HG02678 (cell line): ENCODE measurements at regions not wholly inside any gene's neighbourhood (a gene's known extent, or its start where the extent isn't known, plus 50 kb on each side); places are given as distances from the start of the nearest gene placed in this dataset.
"Not testable (repeated sequence)": the region's sequence is repeated elsewhere in the genome, so short reads cannot be mapped to it uniquely, and the experiment has no call there.

Experiments used
- ATAC-seq: cut with Tn5 transposase; IDR thresholded peaks from one replicate; pipeline ENCODE4 v1.9.1; 2021; ENCODE audit warnings: mild to moderate bottlenecking, moderate library complexity; ENCODE audit not compliant: unreplicated experiment

DNA sequence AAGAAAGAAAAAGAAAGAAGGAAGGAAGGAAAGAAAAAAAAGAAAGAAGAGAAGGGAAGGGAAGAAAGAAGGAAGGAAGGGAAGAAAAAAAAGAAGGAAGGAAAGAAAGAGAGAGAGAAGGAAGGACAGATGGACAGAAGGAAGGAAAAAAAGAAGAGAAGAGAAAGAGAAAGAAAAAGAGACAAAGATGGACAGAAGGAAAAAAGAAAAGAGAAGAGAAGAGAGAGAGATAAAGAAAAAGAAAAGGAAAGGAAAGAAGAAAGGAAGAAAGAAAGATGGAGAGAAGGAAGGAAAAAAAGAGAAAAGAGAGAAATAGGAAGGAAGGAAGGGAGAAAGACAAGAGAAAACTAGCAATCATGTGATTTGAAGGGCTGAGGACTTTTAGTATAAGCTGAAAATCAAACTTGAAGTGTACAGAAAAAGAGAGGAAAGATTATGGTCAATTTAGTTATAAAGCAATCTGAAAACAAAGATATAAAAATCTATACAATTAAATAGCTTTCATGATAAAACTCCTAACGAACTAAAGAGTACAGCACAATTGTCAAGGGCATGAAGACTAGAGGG lies 115.3 kb downstream of the LTN1 start:
- ATAC-seq, result no peak

DNA sequence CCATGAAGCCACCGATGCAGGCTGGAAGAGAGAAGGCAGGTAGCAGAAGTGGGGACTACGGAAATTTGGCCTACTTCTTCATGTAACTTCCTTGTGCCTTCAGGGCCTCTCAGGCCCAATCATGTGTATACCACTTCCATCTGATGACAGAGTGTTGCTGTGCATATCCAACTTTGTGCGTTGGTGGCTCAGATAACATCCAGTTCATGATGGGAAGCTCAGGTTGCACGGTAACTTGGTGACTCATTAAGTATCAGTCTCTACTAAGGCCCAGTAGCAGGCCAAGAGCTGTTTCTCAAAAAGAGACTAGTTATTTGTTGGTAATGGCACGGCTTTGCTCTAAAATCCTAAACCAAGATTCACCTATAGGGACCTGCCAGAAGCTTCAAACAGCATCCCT lies 117.6 kb downstream of the LTN1 start:
- ATAC-seq, result no peak

DNA sequence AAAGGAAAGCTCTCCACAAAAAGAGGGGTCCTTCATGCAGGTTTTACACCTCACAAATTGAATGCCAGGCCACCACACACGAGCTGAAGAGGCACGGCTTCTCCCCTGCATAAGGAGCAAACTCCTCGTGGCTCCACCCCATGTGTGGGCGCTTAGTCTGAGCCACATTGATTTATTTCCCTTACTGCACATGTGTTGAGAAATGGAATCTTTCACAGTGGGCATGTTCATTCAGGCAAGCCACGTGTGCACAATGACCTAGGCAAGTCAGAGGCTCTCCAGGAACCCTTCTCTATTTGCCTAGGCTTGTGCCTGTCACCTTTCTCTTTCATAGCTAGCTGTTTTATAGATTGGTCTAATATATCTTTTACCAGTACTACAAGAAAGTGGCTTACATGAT lies 120.5 kb downstream of the LTN1 start:
- ATAC-seq, result no peak

DNA sequence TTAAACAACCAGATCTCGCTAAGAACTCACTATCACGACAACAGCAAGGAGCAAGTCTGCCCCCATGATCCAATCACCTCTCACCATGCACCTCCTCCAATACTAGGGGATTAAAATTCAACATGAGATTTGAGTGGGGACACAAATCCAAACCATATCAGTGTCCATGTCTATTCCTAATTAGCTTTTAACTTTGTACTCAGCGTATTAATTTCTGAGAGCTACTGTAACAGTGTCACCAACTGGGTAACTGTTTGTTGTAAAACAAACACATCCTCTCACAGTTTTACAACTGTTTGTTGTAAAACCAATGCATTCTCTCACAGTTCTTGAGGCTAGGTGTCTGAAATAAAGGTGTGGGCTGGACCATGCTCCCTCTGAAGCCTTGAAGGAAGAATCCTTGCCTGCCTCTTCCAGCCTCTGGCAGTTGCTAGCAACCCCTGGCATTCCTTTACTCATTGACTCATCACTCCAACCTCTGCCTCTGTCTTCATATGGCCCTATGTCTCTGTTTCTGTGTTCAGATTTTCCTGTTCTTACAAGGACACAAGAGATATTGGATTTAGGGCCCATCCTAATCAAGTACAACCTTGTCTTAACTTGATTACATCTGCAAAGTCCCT lies 121.2 kb downstream of the LTN1 start:
- ATAC-seq, result no peak

DNA sequence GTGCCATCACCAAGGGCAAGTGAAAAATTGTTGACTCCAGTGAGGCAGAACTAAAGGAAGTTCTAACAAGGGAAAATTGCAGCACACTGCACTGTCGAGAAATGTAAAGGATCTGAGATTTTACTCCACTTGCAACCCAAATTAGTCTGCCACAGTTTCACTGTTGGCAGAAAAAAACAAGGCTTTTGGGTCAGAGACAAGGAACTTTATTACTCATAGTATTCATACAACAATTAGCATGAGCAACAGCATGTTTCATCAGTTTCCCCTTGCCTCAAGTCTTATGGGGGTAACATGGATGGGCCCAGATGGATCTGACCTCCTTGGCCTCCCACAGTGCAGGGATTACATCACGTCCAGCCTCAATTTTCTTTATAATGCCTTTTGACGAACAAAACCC lies 125.3 kb downstream of the LTN1 start:
- ATAC-seq, result no peak

DNA sequence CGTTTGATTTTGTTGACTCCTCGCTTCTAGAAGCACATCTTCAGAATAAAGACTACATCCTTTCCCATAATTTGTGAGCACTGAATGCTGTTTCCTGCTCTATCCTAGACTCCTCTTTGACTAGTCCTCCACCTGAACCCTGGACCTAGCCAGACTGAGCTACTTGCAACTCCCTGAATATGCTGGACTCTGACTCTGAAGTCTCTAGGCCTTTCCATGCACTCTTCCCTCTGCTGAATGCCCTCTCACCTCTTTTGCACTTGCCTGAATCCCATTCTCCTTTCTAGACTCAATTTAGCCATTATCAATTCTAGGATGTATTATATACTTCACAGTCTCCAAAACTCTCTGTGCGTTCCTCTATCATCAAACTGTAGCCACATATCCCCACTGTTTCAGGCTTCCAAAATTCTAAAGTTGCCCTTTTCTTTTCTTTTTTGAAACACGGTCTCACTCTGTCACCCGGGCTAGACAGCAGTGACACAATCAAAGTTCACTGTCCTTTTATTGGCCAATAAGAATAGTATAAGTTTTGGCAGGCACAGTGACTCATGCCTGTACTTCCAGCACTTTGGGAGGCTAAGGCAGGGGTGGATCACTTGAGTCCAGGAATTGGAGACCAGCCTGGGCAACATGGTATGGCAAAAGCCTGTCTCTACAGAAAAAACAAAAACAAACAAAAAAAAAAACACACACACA lies 127.0 kb downstream of the LTN1 start:
- ATAC-seq, result no peak

DNA sequence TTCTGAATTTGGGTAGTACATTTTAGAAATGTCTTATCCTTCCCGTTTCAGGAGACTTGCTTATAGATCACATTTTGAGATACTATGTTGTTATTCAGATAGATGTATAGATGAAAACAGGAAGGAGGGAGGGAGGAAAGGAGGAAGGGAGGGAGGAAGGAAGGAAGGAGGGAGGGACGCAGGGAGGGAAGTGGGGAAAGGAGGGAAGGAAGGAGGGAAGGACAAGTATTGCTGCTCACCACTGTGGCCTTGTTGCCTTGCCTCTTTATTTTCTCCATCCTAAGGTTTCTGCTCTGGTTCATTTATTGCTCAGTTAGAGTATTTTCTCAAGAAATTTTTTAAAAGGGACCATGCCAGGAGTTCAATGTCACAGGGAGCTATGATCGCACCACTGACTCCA lies 134.3 kb downstream of the LTN1 start:
- no peak for ATAC-seq

DNA sequence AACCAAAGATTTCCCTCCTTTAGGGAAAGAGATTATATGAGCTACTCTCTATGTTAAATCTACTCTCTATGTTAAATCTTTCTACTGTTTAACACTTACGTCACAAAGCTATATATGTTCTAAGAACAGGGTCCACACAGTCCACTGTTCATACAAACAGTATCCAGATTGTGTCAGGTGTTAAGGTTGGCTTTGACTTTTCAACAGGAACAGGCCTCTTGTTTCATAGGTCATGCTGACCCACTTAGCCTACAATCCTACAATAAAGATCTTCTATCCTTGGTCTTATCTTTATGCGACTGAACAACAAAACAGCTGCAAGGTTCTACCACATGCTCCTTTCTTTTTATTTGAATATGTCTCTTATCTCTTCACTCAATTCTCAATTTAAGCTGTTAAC lies 134.9 kb downstream of the LTN1 start:
- no peak for ATAC-seq

DNA sequence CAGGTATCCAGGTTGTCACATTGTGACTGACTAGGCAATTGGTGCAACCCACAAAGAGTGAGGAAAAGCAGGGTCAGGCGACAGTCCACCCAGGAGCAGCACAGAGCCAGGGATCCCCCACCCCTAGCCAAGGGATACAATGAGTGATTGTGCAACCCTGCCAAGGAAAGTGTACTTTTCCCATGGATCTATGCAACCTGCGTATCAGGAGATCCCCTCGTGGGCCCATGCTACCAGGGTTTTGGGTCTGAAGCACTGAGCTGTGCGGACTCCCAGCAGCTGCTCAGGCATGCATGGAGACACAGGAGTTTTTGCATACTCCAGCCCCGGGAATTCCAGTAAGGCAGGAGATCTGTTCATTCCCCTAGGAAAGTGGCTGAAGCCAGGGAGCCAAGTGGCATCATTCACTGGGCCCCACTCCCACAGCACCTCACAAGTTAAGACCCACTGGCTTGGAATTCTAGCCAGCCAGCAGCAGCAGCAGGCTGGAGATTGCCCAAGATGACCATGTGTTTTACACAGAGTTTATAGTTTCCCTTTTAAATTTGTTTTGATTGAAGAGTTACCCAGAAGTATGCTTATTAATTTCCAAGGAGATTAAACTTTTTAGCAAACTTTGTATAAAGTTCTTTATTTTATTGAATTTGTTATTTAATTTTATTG lies 136.0 kb downstream of the LTN1 start:
- ATAC-seq, result no peak

DNA sequence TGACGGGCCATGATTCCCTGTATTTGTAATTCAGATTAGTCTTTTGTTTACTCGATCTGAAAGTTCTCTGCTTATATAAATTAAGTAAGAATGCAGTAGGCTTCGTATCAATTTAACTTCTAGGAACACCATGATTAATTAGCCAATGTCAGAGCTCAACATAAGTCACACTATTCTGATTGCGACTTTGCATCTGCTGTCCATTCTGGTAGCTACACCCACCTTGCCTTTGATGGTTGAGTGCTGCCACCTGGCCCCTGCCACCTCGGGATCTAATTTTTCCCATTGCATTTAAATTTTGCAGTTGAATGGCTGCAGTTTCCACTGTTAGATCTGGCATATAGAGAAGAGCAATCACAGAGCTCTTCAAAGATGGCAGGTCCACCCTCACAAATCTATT lies 140.0 kb downstream of the LTN1 start:
- no peak for ATAC-seq

DNA sequence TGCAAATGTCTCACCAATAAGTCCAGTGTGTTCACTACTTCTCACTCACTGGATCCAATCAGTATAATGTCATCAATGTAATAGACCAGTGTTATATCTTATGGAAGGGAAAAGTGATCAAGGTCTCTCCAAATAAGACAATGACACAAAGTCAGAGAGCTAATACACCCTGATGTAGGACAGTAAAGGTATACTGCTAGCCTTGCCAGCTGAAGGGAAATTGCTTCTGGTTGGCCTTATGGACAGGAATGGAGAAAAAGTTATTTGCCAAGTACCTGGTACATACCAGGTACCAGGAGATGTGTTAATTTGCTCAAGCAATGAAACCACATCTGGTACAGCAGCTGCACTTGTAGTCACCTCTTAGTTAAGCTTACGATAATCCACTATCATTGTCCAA lies 141.0 kb downstream of the LTN1 start:
- no peak for ATAC-seq

DNA sequence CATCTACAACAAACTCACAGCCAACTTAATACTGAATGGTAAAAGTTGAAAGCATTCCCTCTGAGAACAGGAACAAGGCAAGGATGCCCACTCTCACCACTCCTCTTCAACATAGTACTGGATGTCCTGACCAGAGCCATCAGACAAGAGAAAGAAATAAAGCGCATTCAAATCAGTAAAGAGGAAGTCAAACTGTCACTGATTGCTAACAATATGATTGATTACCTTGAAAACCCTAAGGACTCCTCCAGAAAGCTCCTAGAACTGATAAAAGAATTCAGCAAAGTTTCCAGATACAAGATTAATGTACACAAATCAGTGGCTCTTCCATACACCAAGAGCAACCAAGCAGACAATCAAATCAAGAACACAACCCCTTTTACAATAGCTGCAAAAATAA lies 153.4 kb downstream of the LTN1 start:
- ATAC-seq, result not testable (repeated sequence)

DNA sequence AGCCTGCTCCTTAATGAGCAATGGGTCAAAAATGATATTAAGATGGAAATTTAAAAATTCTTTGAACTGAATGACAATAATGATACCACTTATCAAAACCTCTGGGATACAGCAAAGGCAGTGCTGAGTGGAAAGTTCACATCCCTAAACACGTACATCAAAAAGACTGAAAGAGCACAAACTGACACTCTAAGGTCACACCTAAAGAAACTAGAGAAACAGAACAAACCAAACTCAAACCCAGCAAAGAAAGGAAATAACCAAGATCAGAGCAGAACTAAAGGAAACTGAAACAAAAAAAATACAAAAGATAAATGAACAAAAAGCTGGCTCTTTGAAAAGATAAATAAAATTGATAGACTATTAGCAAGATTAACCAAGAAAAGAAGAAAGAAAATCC lies 155.3 kb downstream of the LTN1 start:
- ATAC-seq, result not testable (repeated sequence)

DNA sequence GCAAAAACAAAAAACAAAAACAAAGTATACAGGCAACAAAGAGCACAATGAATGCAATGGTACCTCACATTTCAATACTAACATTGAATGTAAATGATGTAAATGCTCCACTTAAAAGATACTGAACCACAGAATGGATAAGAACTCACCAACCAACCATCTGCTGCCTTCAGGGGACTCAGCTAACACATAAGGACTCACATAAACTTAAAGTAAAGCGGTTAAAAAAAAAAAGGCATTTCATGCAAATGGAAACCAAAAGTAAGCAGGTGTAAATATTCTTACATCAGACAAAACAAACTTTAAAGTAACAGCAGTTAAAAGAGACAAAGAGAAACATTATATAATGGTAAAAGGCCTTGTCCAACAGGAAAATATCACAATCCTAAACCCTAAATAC lies 156.1 kb downstream of the LTN1 start:
- ATAC-seq, result not testable (repeated sequence)

DNA sequence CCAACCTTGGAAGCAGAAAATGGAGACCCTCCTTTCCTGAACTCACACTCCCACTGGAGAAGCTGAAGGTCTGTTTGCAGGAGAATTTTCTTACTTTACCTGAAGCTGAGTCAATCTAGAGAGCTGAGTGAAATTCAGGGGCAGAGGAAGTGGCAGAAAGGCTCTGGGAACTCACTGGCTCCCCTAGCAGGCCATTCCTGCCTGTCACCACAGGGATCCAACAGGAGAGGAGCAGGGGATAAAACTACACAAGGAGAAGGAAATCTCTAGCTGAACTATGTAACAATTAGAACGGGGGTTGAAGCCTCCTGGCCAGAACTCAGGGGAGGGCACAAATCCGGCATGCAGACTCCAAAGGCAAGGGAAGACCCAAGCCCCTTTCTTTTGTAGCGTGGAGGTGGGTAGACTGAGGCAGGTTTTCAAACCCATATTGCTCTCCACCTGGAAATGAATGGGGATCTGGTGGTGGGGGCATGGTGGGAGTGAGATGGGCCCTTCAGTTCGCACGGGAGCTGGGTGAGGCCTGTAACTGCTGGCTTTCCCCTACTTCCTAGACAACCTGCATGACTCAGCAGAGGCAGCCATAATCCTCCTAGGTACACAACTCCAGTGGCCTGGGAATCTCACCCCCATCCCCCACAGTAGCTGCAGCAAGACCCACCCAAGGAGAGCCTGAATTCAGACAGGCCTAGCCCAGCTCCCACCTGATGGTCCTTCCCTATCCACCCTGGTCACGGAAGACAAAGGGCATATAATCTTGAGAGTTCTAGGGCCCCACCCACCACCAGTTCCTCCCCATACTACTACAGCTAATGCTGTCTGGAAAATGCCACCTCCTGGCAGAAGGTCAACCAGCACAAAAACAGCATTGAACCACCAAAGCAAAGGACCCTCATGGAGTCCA lies 158.1 kb downstream of the LTN1 start:
- ATAC-seq, result no peak

DNA sequence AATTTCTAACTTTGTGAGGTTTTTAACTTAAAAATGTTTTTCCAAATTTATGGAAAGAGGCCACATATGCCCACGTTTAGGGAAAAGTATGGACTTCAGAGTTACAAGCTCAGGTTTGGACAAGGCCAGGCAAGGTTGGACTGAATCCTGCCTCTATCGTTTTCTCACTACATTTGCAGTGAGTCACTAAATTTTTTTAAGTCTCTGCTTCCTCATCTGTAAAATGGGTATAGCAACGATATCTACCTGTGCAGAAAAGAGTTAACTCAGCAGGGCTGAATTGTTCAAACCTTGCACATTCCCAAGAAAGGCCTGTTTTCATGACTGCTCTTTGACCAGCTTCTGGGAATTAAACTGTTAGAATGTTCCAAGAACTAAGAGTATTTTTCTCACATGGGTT lies 159.1 kb downstream of the LTN1 start:
- no peak for ATAC-seq

DNA sequence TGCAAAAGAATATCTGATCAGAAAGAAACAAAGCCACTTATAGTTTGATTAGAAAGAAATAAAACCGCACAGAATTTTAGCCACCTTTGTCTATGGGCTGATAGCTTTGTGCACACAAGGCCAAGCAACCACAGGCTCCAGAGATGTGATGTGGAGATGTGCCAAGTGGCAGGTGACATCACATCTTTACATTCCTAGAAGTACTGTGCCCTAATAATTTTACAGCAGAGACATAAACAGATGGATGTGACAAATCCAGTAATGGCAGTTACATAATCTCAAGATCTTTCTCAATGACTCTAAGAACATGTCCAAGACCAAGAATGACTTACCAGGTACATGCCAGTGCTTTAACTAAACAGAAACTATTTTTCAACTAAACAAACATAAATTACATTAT lies 159.5 kb downstream of the LTN1 start:
- ATAC-seq, result no peak

DNA sequence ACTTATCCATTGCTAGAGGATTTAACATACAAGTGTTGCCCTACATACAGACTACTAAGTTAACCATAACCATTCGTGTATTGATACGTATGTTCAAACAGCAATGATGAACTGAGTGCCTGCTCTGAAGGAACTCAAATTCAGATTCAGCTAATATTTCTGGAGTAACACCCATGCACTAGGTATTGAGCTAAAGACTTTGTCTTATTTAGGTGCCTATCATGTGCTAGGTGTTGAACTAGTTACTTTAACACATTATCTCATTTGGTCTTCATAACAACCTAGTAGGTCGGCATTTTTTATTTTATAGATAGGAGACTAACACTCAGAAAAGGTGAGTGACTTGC lies 160.0 kb downstream of the LTN1 start:
- ATAC-seq, result no peak

DNA sequence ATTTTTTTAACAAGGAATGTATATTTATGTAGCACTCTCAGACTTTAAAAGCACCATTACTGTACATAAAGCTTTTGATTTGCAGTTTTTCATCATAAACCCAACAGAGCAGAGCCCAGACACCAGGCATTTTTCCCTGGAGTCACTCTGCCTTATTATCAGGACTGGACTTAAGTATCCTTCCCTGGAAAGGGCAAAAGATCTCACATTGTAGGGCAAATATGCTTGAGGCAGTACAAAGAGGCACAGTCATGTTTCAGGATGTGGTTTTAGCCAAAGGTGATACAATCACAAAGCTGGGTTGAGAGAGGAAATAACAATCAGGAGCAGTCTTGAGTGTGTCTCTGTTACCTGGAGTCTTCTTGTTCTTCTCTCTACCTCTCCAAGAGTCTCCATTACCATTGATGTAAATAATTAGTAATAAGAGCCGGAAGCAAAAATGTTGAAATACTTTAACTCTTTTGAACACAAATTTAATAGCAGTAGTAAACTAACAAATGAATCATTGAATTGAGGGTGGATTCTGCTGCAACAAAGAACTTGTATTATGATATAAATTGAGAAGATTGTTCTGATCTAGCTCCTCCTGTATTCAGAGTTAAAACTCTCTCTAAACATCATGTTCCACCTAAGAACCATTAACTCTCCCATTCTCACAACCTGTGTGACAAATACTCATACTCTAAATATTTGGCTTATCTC lies 160.5 kb downstream of the LTN1 start:
- ATAC-seq, result no peak

DNA sequence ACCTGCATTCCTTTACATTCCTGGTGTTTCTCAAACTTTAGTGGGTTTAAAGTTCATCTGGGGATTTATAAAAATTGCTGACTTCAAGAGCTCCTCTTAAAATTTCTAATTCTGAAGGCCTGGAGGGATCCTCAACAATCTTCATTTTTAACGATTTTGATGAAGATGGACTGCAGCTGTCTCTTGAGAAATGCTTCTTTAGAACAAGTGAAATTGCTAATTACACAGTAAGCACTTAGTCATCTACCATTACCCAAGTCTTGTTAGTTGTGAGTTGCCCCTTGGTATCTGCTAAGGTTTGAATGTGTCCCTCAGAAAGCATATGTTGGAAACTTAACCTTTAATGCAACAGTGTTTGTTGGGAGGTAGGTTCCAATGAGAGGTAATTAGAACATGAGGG lies 163.7 kb downstream of the LTN1 start:
- no peak for ATAC-seq

DNA sequence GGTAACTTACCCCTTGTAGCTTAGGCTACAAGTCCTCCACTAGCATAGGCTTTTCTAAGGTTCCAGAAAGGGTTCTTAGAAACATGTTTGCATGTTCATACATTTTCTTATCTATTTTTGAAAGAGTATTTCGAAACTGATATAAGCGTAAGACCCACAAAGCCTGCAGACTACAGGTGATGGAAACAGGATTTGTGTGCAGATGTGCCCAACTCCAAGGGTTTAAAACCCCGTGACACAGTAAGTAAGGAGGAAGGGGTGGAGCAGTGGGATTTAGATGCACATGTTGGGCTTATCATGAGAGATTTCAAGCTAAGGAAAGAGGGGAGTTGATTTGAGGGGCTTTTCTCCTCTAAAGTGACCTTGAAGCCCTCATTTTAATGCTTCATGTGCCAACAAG lies 164.7 kb downstream of the LTN1 start:
- no peak for ATAC-seq
